ENCODE measurements at regions not wholly inside any gene's neighbourhood (a gene's known extent, or its start where the extent isn't known, plus 50 kb on each side); places are given as distances from the start of the nearest gene placed in this dataset.
A peak's percentile ranks its signal among the peaks of the same experiment; 100 is the strongest.
"Not testable (repeated sequence)": the region's sequence is repeated elsewhere in the genome, so short reads cannot be mapped to it uniquely, and the experiment has no call there.

- no peaks in the 10 kb centered on the region for H3K4me1 Mint-ChIP-seq
- H3K27ac Mint-ChIP-seq, result no peak overlapping the region
- H3K27me3 Mint-ChIP-seq, result no peaks in the 10 kb centered on the region
- H3K36me3 Mint-ChIP-seq, result no peaks in the 10 kb centered on the region
- H3K4me3 Mint-ChIP-seq, result no peak overlapping the region
- no peaks in the 10 kb centered on the region for H3K9me3 Mint-ChIP-seq
Observed at GRCh38 chr7:69403169-69403568, 195.1 kb upstream of the AUTS2 start.

GRCh38 chr7:69411018-69411417 lies 187.3 kb upstream of the AUTS2 start:
- Mint-ChIP-seq H3K9me3 (peaks cover 4 to 8% (median 6%) of the 10 kb centered on the region in 3 donors), H3K4me1 (peaks cover 0 to 3% (median 2%) of the 10 kb centered on the region in 3 donors), H3K4me3 (no peak overlapping the region), H3K27me3 (no peaks in the 10 kb centered on the region), H3K36me3 (peaks cover 1% of the 10 kb centered on the region), H3K27ac (no peak overlapping the region)

- peaks cover 4 to 8% (median 6%) of the 10 kb centered on the region in 3 donors for H3K9me3 Mint-ChIP-seq
- peaks cover 0 to 3% (median 2%) of the 10 kb centered on the region in 3 donors for H3K4me1 Mint-ChIP-seq
- no peaks in the 10 kb centered on the region for H3K27me3 Mint-ChIP-seq
- peaks cover 1% of the 10 kb centered on the region for H3K36me3 Mint-ChIP-seq
- no peak overlapping the region for H3K4me3 Mint-ChIP-seq
- H3K27ac Mint-ChIP-seq, result no peak overlapping the region
Observed at GRCh38 chr7:69411466-69411865, 186.8 kb upstream of the AUTS2 start.

GRCh38 chr7:69412331-69413146 lies 185.7 kb upstream of the AUTS2 start:
- Mint-ChIP-seq H3K4me3 (peak overlapping the region in 1 of 4 donors; percentile 39), H3K36me3 (peaks cover 1% of the 10 kb centered on the region), H3K27me3 (no peaks in the 10 kb centered on the region), H3K27ac (no peak overlapping the region), H3K9me3 (peaks cover 6 to 8% (median 8%) of the 10 kb centered on the region in 3 donors), H3K4me1 (peaks cover 0 to 3% (median 2%) of the 10 kb centered on the region in 3 donors)

- Mint-ChIP-seq H3K27ac (no peak overlapping the region), H3K9me3 (peaks cover 9 to 15% (median 11%) of the 10 kb centered on the region in 3 donors), H3K36me3 (peaks cover 1% of the 10 kb centered on the region), H3K27me3 (peaks cover 1% of the 10 kb centered on the region), H3K4me1 (peaks cover 0 to 3% (median 2%) of the 10 kb centered on the region in 3 donors), H3K4me3 (no peak overlapping the region)
Observed at GRCh38 chr7:69414555-69414954, 183.7 kb upstream of the AUTS2 start.

- H3K36me3 Mint-ChIP-seq, result peaks cover 3% of the 10 kb centered on the region
- H3K27me3 Mint-ChIP-seq, result peaks cover 1% of the 10 kb centered on the region
- no peak overlapping the region for H3K4me3 Mint-ChIP-seq
- peak overlapping the region in 1 of 3 donors; percentile 39 for H3K27ac Mint-ChIP-seq
- H3K4me1 Mint-ChIP-seq, result peaks cover 0 to 1% (median 0%) of the 10 kb centered on the region in 3 donors
- peaks cover 9 to 16% (median 11%) of the 10 kb centered on the region in 3 donors for H3K9me3 Mint-ChIP-seq
Observed at GRCh38 chr7:69418869-69419670, 179.2 kb upstream of the AUTS2 start.

GRCh38 chr7:69419934-69420333 lies 178.3 kb upstream of the AUTS2 start:
- Mint-ChIP-seq H3K4me1 (no peaks in the 10 kb centered on the region), H3K9me3 (peaks cover 7 to 11% (median 8%) of the 10 kb centered on the region in 3 donors), H3K36me3 (peaks cover 3% of the 10 kb centered on the region), H3K27me3 (peaks cover 1% of the 10 kb centered on the region), H3K27ac (peak overlapping the region in 1 of 3 donors; percentile 69), H3K4me3 (no peak overlapping the region)

- Mint-ChIP-seq H3K27ac (no peak overlapping the region), H3K4me1 (no peaks in the 10 kb centered on the region)
Observed at GRCh38 chr7:69422574-69422985, 175.7 kb upstream of the AUTS2 start.

GRCh38 chr7:69426705-69427104 lies 171.6 kb upstream of the AUTS2 start:
- peaks cover 4% of the 10 kb centered on the region for H3K36me3 Mint-ChIP-seq
- H3K27me3 Mint-ChIP-seq, result peaks cover 24% of the 10 kb centered on the region
- H3K9me3 Mint-ChIP-seq, result peaks cover 0 to 9% (median 0%) of the 10 kb centered on the region in 3 donors
- H3K4me1 Mint-ChIP-seq, result peaks cover 0 to 5% (median 4%) of the 10 kb centered on the region in 3 donors
- H3K4me3 Mint-ChIP-seq, result no peak overlapping the region
- H3K27ac Mint-ChIP-seq, result no peak overlapping the region

More at GRCh38 chr7:69422574-69422985, 175.7 kb upstream of the AUTS2 start:
- Mint-ChIP-seq H3K27me3 (peaks cover 1% of the 10 kb centered on the region), H3K9me3 (peaks cover 3 to 11% (median 4%) of the 10 kb centered on the region in 3 donors), H3K36me3 (peaks cover 3% of the 10 kb centered on the region), H3K4me3 (no peak overlapping the region)

GRCh38 chr7:69428089-69428488 lies 170.2 kb upstream of the AUTS2 start:
- H3K27ac Mint-ChIP-seq, result no peak overlapping the region
- peaks cover 0 to 5% (median 4%) of the 10 kb centered on the region in 3 donors for H3K4me1 Mint-ChIP-seq
- no peak overlapping the region for H3K4me3 Mint-ChIP-seq
- H3K9me3 Mint-ChIP-seq, result peaks cover 0 to 9% (median 0%) of the 10 kb centered on the region in 3 donors
- peaks cover 2% of the 10 kb centered on the region for H3K36me3 Mint-ChIP-seq
- peaks cover 24% of the 10 kb centered on the region for H3K27me3 Mint-ChIP-seq

GRCh38 chr7:69429911-69430383 lies 168.3 kb upstream of the AUTS2 start:
- peak overlapping the region in 2 of 4 donors; percentile 43 to 54 for H3K4me3 Mint-ChIP-seq
- peak overlapping the region in 1 of 3 donors; percentile 93 for H3K27ac Mint-ChIP-seq
- peaks cover 3 to 10% (median 9%) of the 10 kb centered on the region in 3 donors for H3K4me1 Mint-ChIP-seq
- peaks cover 32% of the 10 kb centered on the region for H3K27me3 Mint-ChIP-seq
- H3K9me3 Mint-ChIP-seq, result peaks cover 4 to 16% (median 5%) of the 10 kb centered on the region in 3 donors
- H3K36me3 Mint-ChIP-seq, result peaks cover 2% of the 10 kb centered on the region

- peaks cover 4 to 14% (median 5%) of the 10 kb centered on the region in 3 donors for H3K9me3 Mint-ChIP-seq
- peaks cover 3 to 10% (median 9%) of the 10 kb centered on the region in 3 donors for H3K4me1 Mint-ChIP-seq
- H3K27me3 Mint-ChIP-seq, result peaks cover 32% of the 10 kb centered on the region
- H3K4me3 Mint-ChIP-seq, result peak overlapping the region in 2 of 4 donors; percentile 39 to 54
- peak overlapping the region in 1 of 3 donors; percentile 93 for H3K27ac Mint-ChIP-seq
- peaks cover 2% of the 10 kb centered on the region for H3K36me3 Mint-ChIP-seq
Observed at GRCh38 chr7:69430384-69431021, 167.8 kb upstream of the AUTS2 start.

- H3K27ac Mint-ChIP-seq, result no peak overlapping the region
- H3K4me3 Mint-ChIP-seq, result no peak overlapping the region
- H3K4me1 Mint-ChIP-seq, result peaks cover 3 to 10% (median 9%) of the 10 kb centered on the region in 3 donors
- peaks cover 34% of the 10 kb centered on the region for H3K27me3 Mint-ChIP-seq
- H3K9me3 Mint-ChIP-seq, result peaks cover 4 to 14% (median 5%) of the 10 kb centered on the region in 3 donors
- peaks cover 4% of the 10 kb centered on the region for H3K36me3 Mint-ChIP-seq
Observed at GRCh38 chr7:69431626-69432025, 166.6 kb upstream of the AUTS2 start.

- Mint-ChIP-seq H3K4me1 (peaks cover 3 to 10% (median 9%) of the 10 kb centered on the region in 3 donors), H3K9me3 (peaks cover 4 to 14% (median 5%) of the 10 kb centered on the region in 3 donors), H3K27me3 (peaks cover 34% of the 10 kb centered on the region), H3K4me3 (peak overlapping the region in 1 of 4 donors; percentile 23)
- H3K27ac Mint-ChIP-seq, H3K36me3 Mint-ChIP-seq: not testable (repeated sequence)
Observed at GRCh38 chr7:69432276-69432675, 166.0 kb upstream of the AUTS2 start.

Data from IgD-negative memory B cell (primary cell).